HCT116 (cell line): ENCODE measurements at regions not wholly inside any gene's neighbourhood (a gene's known extent, or its start where the extent isn't known, plus 50 kb on each side); places are given as distances from the start of the nearest gene placed in this dataset.

Experiments used
- ATAC-seq: fragments of 200-7000 bp; cut with Tn5 transposase; 2 replicates; pipeline ENCODE4 v1.9.1; 2020; ENCODE audit warnings: mild to moderate bottlenecking, moderate library complexity
- BruUV-seq: library from RNA; stranded (reverse); fragments of 400-500 nt; replicated peaks from 2 replicates; lab custom pipeline; 2021; lab: Mats Ljungman, UMichigan
- CTCF ChIA-PET: fragments of 300-600 bp; sonication (Branson Sonifier 250); formaldehyde crosslinking; loops from one replicate; lab custom pipeline; 2021; ENCODE audit warnings: antibody characterized with exemption; lab: Charles Lee
- POLR2A ChIA-PET: fragments of 300-600, 350-600 bp; sonication (Branson Sonifier 250); formaldehyde crosslinking; loops from one replicate; lab custom pipeline; 2021; ENCODE audit warnings: antibody characterized with exemption; lab: Charles Lee
- RAD21 ChIA-PET, 2 experiments: fragments of 300-600 bp; sonication (Branson Sonifier 250); formaldehyde crosslinking; loops; one replicate each; lab custom pipeline; 2023; ENCODE audit warnings: low total read pairs in 2 of 2; ENCODE audit not compliant: uncharacterized antibody in 2 of 2, unreplicated experiment in 2 of 2, low non-redundant PET in 1 of 2; lab: Charles Lee
- DNase-seq: peaks from one replicate; pipeline ENCODE4 v3.0.0-alpha.2; 2010; ENCODE audit warnings: low read depth, low spot score
- H2AFZ ChIP-seq: fragments of 200-600 bp; shearing (Covaris generic), sonication (generic); 2 replicates; pipeline ENCODE4 v1.6.1; 2017; ENCODE audit warnings: low read depth, mixed run types, mixed read lengths, antibody characterized with exemption, low read length; ENCODE audit not compliant: poor library complexity, severe bottlenecking
- H3K27ac ChIP-seq: 2 replicates; pipeline ENCODE4 v1.5.1; 2012; ENCODE audit warnings: low read depth, low read length
- H3K27me3 ChIP-seq: fragments of 200-600 bp; sonication (generic); 2 replicates; pipeline ENCODE4 v1.6.1; 2016; ENCODE audit warnings: mixed run types, low read length, mixed read lengths; ENCODE audit not compliant: insufficient read depth
- H3K36me3 ChIP-seq, 2 experiments: fragments of 200-500 bp in 1 of 2; fragments of 200-600 bp in 1 of 2; sonication (Bioruptor generic) in 1 of 2; sonication (generic) in 1 of 2; 2 replicates each; pipeline versions ENCODE4 v1.5.1 to v1.6.1; 2014 to 2016; ENCODE audit warnings: low read length in 2 of 2, inconsistent platforms in 1 of 2, mixed read lengths in 1 of 2, mixed run types in 1 of 2; ENCODE audit not compliant: insufficient read depth in 2 of 2, control insufficient read depth in 1 of 2
- H3K4me1 ChIP-seq, 2 experiments: fragments of 200-600 bp in 1 of 2; sonication (generic) in 1 of 2; 2 replicates each; pipeline versions ENCODE4 v1.5.1 to v1.6.1; 2012 to 2017; ENCODE audit warnings: low read length in 2 of 2, inconsistent platforms in 1 of 2, mild to moderate bottlenecking in 1 of 2, mixed read lengths in 1 of 2, mixed run types in 1 of 2, moderate library complexity in 1 of 2; ENCODE audit not compliant: insufficient read depth in 2 of 2, control insufficient read depth in 1 of 2
- H3K4me2 ChIP-seq: fragments of 200-600 bp; sonication (generic); 2 replicates; pipeline ENCODE4 v1.6.1; 2017; ENCODE audit warnings: mixed run types, low read length, mixed read lengths
- H3K4me3 ChIP-seq, 2 experiments: fragments of 200-600 bp in 1 of 2; sonication (generic) in 1 of 2; replicated peaks in 1 of 2; 2 replicates each; pipeline ENCODE4 v1.5.1; 2011 to 2016; ENCODE audit warnings: low read length in 2 of 2, control low read depth in 1 of 2, low read depth in 1 of 2, mild to moderate bottlenecking in 1 of 2, mixed read lengths in 1 of 2, mixed run types in 1 of 2
- H3K79me2 ChIP-seq: fragments of 200-600 bp; sonication (generic); 2 replicates; pipeline ENCODE4 v1.6.1; 2017; ENCODE audit warnings: mild to moderate bottlenecking, mixed run types, low read length, moderate library complexity, mixed read lengths; ENCODE audit not compliant: insufficient read depth
- H3K9ac ChIP-seq: fragments of 200-600 bp; sonication (generic); 2 replicates; pipeline ENCODE4 v1.6.1; 2016; ENCODE audit warnings: low read length, mixed read lengths
- H3K9me2 ChIP-seq: fragments of 200-600 bp; sonication (generic), shearing (Covaris generic); 2 replicates; pipeline ENCODE4 v1.6.1; 2017; ENCODE audit warnings: mixed run types, mild to moderate bottlenecking, moderate library complexity; ENCODE audit not compliant: insufficient read depth
- H3K9me3 ChIP-seq, 2 experiments: fragments of 200-500 bp in 1 of 2; fragments of 200-600 bp in 1 of 2; sonication (Bioruptor generic) in 1 of 2; sonication (generic) in 1 of 2; 2 replicates each; pipeline ENCODE4 v1.6.1; 2014 to 2017; ENCODE audit warnings: low read length in 2 of 2, mixed read lengths in 2 of 2, inconsistent platforms in 1 of 2, low read depth in 1 of 2, mild to moderate bottlenecking in 1 of 2, mixed run types in 1 of 2, moderate library complexity in 1 of 2; ENCODE audit not compliant: control insufficient read depth in 1 of 2, insufficient read depth in 1 of 2
- H4K20me1 ChIP-seq: fragments of 200-600 bp; sonication (generic), shearing (Covaris generic); 2 replicates; pipeline ENCODE4 v1.6.1; 2017; ENCODE audit warnings: mixed run types, mild to moderate bottlenecking, moderate library complexity; ENCODE audit not compliant: insufficient read depth
- CEBPB ChIP-seq: IDR thresholded peaks from 2 replicates; pipeline ENCODE4 v1.6.1; 2012; ENCODE audit warnings: low read depth
- EZH2 ChIP-seq: fragments of 200-600 bp; sonication (generic); IDR thresholded peaks from 2 replicates; pipeline ENCODE4 v1.6.1; 2017; ENCODE audit warnings: antibody characterized with exemption, mixed run types
- JUND ChIP-seq: IDR thresholded peaks from 2 replicates; pipeline ENCODE4 v1.6.1; 2012
- POLR2AphosphoS5 ChIP-seq: IDR thresholded peaks from 2 replicates; pipeline ENCODE4 v1.6.1; 2011; ENCODE audit warnings: mild to moderate bottlenecking, low read depth, low read length, moderate library complexity
- RAD21 ChIP-seq: IDR thresholded peaks from 2 replicates; pipeline ENCODE4 v1.6.1; 2012; ENCODE audit warnings: low read depth, mild to moderate bottlenecking
- SIN3A ChIP-seq: IDR thresholded peaks from 2 replicates; pipeline ENCODE4 v1.6.1; 2012; ENCODE audit warnings: low read depth
- SP1 ChIP-seq: IDR thresholded peaks from 2 replicates; pipeline ENCODE4 v1.6.1; 2012; ENCODE audit warnings: low read depth
- YY1 ChIP-seq: IDR thresholded peaks from 2 replicates; pipeline ENCODE4 v1.6.1; 2011; ENCODE audit warnings: low read length, low read depth, moderate library complexity, mild to moderate bottlenecking; ENCODE audit not compliant: insufficient replicate concordance; ENCODE audit errors: extremely low read depth
- ZFX ChIP-seq: fragments of 450-650 bp; IDR thresholded peaks from 2 replicates; pipeline ENCODE4 v1.6.1; 2017
- ZNF274 ChIP-seq: fragments of 200-500 bp; sonication (Bioruptor generic); IDR thresholded peaks from 2 replicates; pipeline ENCODE4 v1.6.1; 2014; ENCODE audit warnings: mild to moderate bottlenecking, low read depth, low read length, inconsistent platforms
- intact Hi-C: fragments of 100-400 bp; cut with micrococcal nuclease; formaldehyde crosslinking; loops from 2 replicates; pipeline ENCODE4 v1.10.0; 2022
- TF ChIP-seq, protein P1 (sequence below): IDR thresholded peaks from 2 replicates; pipeline ENCODE4 v1.6.1; 2012
- TF ChIP-seq, protein P2 (sequence below): IDR thresholded peaks from 2 replicates; pipeline ENCODE4 v1.6.1; 2011; ENCODE audit warnings: mild to moderate bottlenecking, low read length, moderate library complexity; ENCODE audit not compliant: insufficient replicate concordance; ENCODE audit errors: extremely low read depth
- TF ChIP-seq, protein P3 (sequence below): IDR thresholded peaks from 2 replicates; pipeline ENCODE4 v1.6.1; 2012

DNA sequence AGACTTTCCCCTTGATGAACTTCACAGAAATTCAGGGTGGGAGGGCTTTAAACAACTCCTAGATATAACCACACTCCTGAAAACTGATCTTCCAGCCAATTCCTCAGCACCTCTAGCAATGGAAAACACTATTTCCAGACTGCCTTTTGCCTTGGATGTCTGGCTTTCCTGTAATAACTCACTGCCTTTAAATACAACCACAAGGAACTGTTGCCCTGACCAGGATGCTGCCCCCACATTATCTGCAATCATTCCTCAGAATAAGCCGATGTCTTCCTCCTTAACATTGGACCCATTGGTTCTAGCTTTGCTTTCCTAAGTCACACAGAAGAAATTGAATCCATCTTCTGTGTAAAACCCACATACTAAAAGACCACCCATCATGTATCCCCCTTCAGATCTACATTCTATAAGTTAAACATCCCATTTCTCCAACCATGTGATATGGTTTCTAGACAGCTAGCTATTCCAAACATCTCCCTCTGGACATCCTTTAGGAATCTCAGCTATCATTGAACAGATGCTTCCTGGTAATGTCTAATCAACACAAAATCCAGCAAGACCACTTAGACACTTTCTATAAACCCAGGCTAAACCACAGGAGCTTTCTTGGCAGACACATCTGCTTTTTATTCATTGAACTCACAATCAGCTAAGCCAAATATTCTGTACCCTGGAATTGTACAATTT is 95.9 kb upstream of the KCNQ5 start (continued):
- TF ChIP-seq YY1 (no peak), ZFX (no peak), ZNF274 (no peak), CEBPB (no peak), POLR2AphosphoS5 (no peak), SIN3A (no peak)
- TF ChIP-seq, protein P1, sequence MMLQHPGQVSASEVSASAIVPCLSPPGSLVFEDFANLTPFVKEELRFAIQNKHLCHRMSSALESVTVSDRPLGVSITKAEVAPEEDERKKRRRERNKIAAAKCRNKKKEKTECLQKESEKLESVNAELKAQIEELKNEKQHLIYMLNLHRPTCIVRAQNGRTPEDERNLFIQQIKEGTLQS, result no peak

DNA sequence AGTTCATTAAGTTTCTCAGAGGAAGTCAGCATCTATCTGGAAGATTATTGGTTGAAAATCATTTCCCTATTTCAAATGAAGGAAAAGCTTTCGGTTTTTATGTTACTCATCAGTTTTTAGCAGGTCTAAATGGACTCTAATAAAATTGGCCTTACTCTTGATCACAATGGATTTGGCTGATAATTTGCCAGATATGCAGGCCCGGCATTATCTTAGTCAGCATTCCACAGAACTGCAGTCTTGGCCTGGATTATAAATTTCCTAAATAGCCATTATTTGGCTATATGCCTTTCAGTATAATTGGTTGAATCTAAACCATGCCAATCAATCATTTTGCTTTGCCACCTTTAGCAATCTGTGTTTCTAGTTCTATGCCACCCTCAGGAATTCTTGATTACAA is 91.7 kb upstream of the KCNQ5 start:
- POLR2A ChIA-PET, result no interaction called here
- TF ChIP-seq JUND, result no peak
- no peak for TF ChIP-seq ZNF274
- TF ChIP-seq, all 23 proteins: peak for 0
- no peak overlapping the region for H3K9ac ChIP-seq
- H3K4me1 ChIP-seq, result no peaks in the 10 kb centered on the region
- H3K79me2 ChIP-seq, result no peaks in the 10 kb centered on the region
- DNase-seq (no peak), ATAC-seq (no peak)
- H4K20me1 ChIP-seq, result no peaks in the 10 kb centered on the region
- H3K9me3 ChIP-seq, result no peaks in the 10 kb centered on the region
- H3K4me2 ChIP-seq, result no peak overlapping the region
- no peak overlapping the region for H2AFZ ChIP-seq
- CTCF ChIA-PET, result no interaction called here
- no peak overlapping the region for H3K4me3 ChIP-seq
- H3K36me3 ChIP-seq, result no peaks in the 10 kb centered on the region
- peaks cover 3% of the 10 kb centered on the region for H3K27me3 ChIP-seq
- no peaks in the 10 kb centered on the region for H3K9me2 ChIP-seq
- BruUV-seq, result no TSS peak
- intact Hi-C loops, result no loop called here
- H3K27ac ChIP-seq, result no peak overlapping the region
- RAD21 ChIA-PET, result no interaction called here

DNA sequence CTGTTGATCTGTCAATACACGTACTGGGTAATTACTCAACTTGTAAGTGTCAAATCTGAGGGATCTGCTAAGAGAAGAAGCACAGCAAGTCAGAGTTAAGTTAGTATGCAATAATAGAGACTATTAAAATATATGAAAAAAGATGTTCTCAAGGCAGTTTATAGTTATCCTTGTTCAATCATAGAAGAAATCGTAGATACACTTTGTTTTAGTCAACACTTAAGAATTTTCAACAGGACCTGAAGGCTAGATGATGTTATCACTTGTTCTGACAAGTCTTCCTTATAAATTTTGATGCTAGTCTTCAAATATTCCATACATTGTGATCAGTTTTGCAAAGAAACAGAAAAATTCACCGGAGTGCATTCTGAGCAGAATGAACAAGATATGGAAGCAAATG is 91.1 kb upstream of the KCNQ5 start:
- no peak overlapping the region for H3K4me2 ChIP-seq
- ChIA-PET RAD21 (no interaction called here), POLR2A (no interaction called here), CTCF (no interaction called here)
- no peaks in the 10 kb centered on the region for H4K20me1 ChIP-seq
- ATAC-seq (no peak), DNase-seq (no peak)
- no peaks in the 10 kb centered on the region for H3K79me2 ChIP-seq
- H2AFZ ChIP-seq, result no peak overlapping the region
- H3K9ac ChIP-seq, result no peak overlapping the region
- no peaks in the 10 kb centered on the region for H3K9me2 ChIP-seq
- no peaks in the 10 kb centered on the region for H3K36me3 ChIP-seq
- BruUV-seq, result no TSS peak
- H3K27ac ChIP-seq, result no peak overlapping the region
- no peaks in the 10 kb centered on the region; the same call in 1 of the 2 replicates for H3K27me3 ChIP-seq
- no peaks in the 10 kb centered on the region for H3K9me3 ChIP-seq
- no peaks in the 10 kb centered on the region for H3K4me1 ChIP-seq
- intact Hi-C loops, result no loop called here
- no peak overlapping the region for H3K4me3 ChIP-seq
- TF ChIP-seq EZH2, result no peak
- no peak for TF ChIP-seq ZFX
- TF ChIP-seq POLR2AphosphoS5, result no peak
- TF ChIP-seq, protein P2, sequence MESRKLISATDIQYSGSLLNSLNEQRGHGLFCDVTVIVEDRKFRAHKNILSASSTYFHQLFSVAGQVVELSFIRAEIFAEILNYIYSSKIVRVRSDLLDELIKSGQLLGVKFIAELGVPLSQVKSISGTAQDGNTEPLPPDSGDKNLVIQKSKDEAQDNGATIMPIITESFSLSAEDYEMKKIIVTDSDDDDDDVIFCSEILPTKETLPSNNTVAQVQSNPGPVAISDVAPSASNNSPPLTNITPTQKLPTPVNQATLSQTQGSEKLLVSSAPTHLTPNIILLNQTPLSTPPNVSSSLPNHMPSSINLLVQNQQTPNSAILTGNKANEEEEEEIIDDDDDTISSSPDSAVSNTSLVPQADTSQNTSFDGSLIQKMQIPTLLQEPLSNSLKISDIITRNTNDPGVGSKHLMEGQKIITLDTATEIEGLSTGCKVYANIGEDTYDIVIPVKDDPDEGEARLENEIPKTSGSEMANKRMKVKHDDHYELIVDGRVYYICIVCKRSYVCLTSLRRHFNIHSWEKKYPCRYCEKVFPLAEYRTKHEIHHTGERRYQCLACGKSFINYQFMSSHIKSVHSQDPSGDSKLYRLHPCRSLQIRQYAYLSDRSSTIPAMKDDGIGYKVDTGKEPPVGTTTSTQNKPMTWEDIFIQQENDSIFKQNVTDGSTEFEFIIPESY, result no peak
- TF ChIP-seq, protein P1, result no peak
- TF ChIP-seq SIN3A, result no peak
- no peak for TF ChIP-seq SP1
- TF ChIP-seq, protein P3, sequence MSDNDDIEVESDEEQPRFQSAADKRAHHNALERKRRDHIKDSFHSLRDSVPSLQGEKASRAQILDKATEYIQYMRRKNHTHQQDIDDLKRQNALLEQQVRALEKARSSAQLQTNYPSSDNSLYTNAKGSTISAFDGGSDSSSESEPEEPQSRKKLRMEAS, result no peak
- TF ChIP-seq RAD21, result no peak
